ENCODE measurements at regions not wholly inside any gene's neighbourhood (a gene's known extent, or its start where the extent isn't known, plus 50 kb on each side); places are given as distances from the start of the nearest gene placed in this dataset.

DNA sequence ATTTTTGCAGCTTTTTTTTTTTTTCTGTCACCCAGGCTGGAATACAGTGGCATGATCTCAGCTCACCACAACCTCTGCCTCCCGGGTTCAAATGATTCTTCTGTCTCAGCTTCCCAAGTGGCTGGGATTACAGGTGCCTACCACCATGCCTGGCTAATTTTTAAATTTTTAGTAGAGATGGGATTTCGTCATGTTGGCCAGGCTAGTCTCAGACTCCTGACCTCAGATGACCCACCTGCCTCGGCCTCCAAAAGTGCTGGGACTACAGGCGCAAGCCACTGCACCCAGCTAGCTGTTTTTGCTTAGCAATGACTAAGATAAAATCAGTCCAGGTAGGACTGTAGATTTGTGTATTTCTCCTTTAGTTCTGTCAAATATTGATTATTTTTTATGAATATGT lies 403.7 kb downstream of the PID1 start:
- TF ChIP-seq, protein P1, sequence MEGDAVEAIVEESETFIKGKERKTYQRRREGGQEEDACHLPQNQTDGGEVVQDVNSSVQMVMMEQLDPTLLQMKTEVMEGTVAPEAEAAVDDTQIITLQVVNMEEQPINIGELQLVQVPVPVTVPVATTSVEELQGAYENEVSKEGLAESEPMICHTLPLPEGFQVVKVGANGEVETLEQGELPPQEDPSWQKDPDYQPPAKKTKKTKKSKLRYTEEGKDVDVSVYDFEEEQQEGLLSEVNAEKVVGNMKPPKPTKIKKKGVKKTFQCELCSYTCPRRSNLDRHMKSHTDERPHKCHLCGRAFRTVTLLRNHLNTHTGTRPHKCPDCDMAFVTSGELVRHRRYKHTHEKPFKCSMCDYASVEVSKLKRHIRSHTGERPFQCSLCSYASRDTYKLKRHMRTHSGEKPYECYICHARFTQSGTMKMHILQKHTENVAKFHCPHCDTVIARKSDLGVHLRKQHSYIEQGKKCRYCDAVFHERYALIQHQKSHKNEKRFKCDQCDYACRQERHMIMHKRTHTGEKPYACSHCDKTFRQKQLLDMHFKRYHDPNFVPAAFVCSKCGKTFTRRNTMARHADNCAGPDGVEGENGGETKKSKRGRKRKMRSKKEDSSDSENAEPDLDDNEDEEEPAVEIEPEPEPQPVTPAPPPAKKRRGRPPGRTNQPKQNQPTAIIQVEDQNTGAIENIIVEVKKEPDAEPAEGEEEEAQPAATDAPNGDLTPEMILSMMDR (IDR thresholded peaks at IDR 0.05) = no peak
- TF ChIP-seq POLR2A (IDR thresholded peaks at IDR 0.05) = no peak

Data from Peyer's patch (tissue), 4 donors.